ENCODE measurements at regions not wholly inside any gene's neighbourhood (a gene's known extent, or its start where the extent isn't known, plus 50 kb on each side); places are given as distances from the start of the nearest gene placed in this dataset.

GRCh38 chr9:79925326-79925725, 353.6 kb downstream of the TLE4 start:
- no peaks in the 10 kb centered on the region for H3K4me1 ChIP-seq
- no peak for ATAC-seq
- no peak for TF ChIP-seq CTCF (IDR thresholded peaks at IDR 0.05)
- H3K27ac ChIP-seq: no peak overlapping the region
- intact Hi-C loops (cut with DNase I): no loop called here
- no peak for DNase-seq
- H3K4me3 ChIP-seq: no peak overlapping the region
- H3K9me3 ChIP-seq: no peaks in the 10 kb centered on the region
- H3K36me3 ChIP-seq: no peaks in the 10 kb centered on the region
- no peaks in the 10 kb centered on the region for H3K27me3 ChIP-seq

- peak; percentile 84 for ATAC-seq
- intact Hi-C loops (cut with DNase I): no loop called here
- Histone ChIP-seq H3K4me1 (no peaks in the 10 kb centered on the region), H3K27me3 (no peaks in the 10 kb centered on the region), H3K27ac (no peak overlapping the region), H3K36me3 (no peaks in the 10 kb centered on the region), H3K9me3 (no peaks in the 10 kb centered on the region), H3K4me3 (no peak overlapping the region)
- peak in 1 of 4 donors; percentile 54 for DNase-seq
- no peak for TF ChIP-seq CTCF (IDR thresholded peaks at IDR 0.05)
Measured at GRCh38 chr9:79924836-79925235, 353.1 kb downstream of the TLE4 start.

- intact Hi-C loops (cut with DNase I): no loop called here
- no peaks in the 10 kb centered on the region for H3K4me1 ChIP-seq
- no peaks in the 10 kb centered on the region for H3K27me3 ChIP-seq
- TF ChIP-seq CTCF (IDR thresholded peaks at IDR 0.05): no peak
- ATAC-seq: no peak
- no peaks in the 10 kb centered on the region for H3K9me3 ChIP-seq
- H3K36me3 ChIP-seq: no peaks in the 10 kb centered on the region
- DNase-seq: no peak
- H3K4me3 ChIP-seq: no peak overlapping the region
- H3K27ac ChIP-seq: no peak overlapping the region
Measured at GRCh38 chr9:79917421-79917820, 345.7 kb downstream of the TLE4 start.

- DNase-seq (no peak), ATAC-seq (peak; percentile 72)
- Histone ChIP-seq H3K27ac (no peak overlapping the region), H3K4me3 (no peak overlapping the region), H3K9me3 (no peaks in the 10 kb centered on the region), H3K4me1 (no peaks in the 10 kb centered on the region), H3K36me3 (no peaks in the 10 kb centered on the region), H3K27me3 (no peaks in the 10 kb centered on the region)
- intact Hi-C loops (cut with DNase I): no loop called here
- no peak for TF ChIP-seq CTCF (IDR thresholded peaks at IDR 0.05)
Measured at GRCh38 chr9:79913867-79914266, 342.1 kb downstream of the TLE4 start.

GRCh38 chr9:79912318-79913070, 340.7 kb downstream of the TLE4 start:
- TF ChIP-seq CTCF (IDR thresholded peaks at IDR 0.05): no peak
- Histone ChIP-seq H3K27ac (no peak overlapping the region), H3K36me3 (no peaks in the 10 kb centered on the region), H3K9me3 (no peaks in the 10 kb centered on the region), H3K4me3 (no peak overlapping the region), H3K4me1 (no peaks in the 10 kb centered on the region), H3K27me3 (no peaks in the 10 kb centered on the region)
- intact Hi-C loops (cut with DNase I): no loop called here
- DNase-seq (no peak), ATAC-seq (no peak)

Measured in left lung (tissue), 4 donors.